Uterus (tissue), 2 donors: ENCODE measurements at regions not wholly inside any gene's neighbourhood (a gene's known extent, or its start where the extent isn't known, plus 50 kb on each side); places are given as distances from the start of the nearest gene placed in this dataset.

ENCODE experiments used
- CTCF ChIP-seq, 4 experiments: fragments of 200-600 bp in 2 of 4; fragments of 450-650 bp in 2 of 4; sonication (generic) in 2 of 4; IDR thresholded peaks; one replicate each; pipeline ENCODE4 v1.5.1; 2016 to 2019; ENCODE audit warnings: antibody characterized with exemption in 4 of 4, mild to moderate bottlenecking in 2 of 4, moderate library complexity in 1 of 4
- POLR2A ChIP-seq, 2 donors: fragments of 450-650 bp; IDR thresholded peaks; one replicate each; pipeline ENCODE4 v1.6.1; 2016; ENCODE audit warnings: antibody characterized with exemption in 2 of 2, mild to moderate bottlenecking in 1 of 2, moderate library complexity in 1 of 2

- TF ChIP-seq CTCF (IDR thresholded peaks at IDR 0.05) (no peak), POLR2A (IDR thresholded peaks at IDR 0.05) (no peak)
These were observed 101.3 kb downstream of the ASB7 start for GRCh38 chr15:100703671-100704070.
